NCI-H1417 (cell line): ENCODE measurements at regions not wholly inside any gene's neighbourhood (a gene's known extent, or its start where the extent isn't known, plus 50 kb on each side); places are given as distances from the start of the nearest gene placed in this dataset.
"Not testable (repeated sequence)": the region's sequence is repeated elsewhere in the genome, so short reads cannot be mapped to it uniquely, and the experiment has no call there.

Source experiments
- DNase-seq, 3 experiments: peaks; one replicate each; lab custom pipeline; 2025; lab: John Stamatoyannopoulos, UW

GRCh38 chr6:156688620-156688971 lies 88.6 kb upstream of the ARID1B start:
- DNase-seq, result no peak

DNA sequence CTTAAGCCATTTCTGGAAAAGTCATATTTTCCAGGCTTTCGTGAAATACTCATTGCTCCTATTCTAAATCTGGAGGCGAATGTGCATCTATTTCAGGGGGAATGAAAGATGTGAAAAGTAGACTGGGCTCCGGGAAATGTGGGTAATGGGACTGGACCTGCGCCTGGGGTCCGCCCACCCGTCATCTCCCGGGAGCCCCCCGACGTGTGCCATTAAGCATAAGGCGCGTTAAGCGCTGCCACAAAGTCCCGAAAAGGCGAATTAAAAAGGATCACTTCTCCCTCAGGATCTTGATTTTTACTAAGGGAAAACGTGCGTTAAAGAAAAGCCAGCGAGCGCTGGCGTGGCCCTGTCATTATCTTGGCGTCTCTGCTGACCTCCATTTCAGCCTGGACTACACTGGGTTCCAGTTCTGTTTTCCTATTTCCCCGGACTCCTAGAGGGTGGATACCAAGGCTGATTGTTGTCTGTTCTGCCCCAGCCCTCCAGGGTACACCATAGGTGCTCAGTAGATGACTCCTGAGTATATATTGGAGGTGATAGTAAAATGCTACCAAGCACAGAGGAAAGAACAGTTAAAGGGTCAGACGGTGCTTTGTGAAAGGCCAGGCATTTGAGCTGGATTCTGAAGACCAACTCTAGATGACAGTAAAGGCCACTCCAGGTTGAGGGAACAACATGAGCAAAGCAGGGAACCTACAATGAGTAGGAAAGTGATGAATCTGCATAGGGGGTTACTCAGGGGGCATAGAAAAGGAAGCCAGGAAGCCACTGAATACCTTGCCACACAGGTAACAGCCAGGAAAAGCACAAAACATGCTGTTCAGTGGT lies 89.2 kb upstream of the ARID1B start:
- peak; percentile 30 to 90 (median 88) for DNase-seq

GRCh38 chr6:156686995-156687788 lies 90.0 kb upstream of the ARID1B start:
- peak; percentile 88 to 96 (median 95) for DNase-seq

- peak; percentile 71 to 96 (median 93) for DNase-seq
These were observed 90.7 kb upstream of the ARID1B start for GRCh38 chr6:156686301-156686994.

GRCh38 chr6:156685823-156686222 lies 91.4 kb upstream of the ARID1B start:
- DNase-seq, result peak in 1 of 3 experiments; percentile 35

DNA sequence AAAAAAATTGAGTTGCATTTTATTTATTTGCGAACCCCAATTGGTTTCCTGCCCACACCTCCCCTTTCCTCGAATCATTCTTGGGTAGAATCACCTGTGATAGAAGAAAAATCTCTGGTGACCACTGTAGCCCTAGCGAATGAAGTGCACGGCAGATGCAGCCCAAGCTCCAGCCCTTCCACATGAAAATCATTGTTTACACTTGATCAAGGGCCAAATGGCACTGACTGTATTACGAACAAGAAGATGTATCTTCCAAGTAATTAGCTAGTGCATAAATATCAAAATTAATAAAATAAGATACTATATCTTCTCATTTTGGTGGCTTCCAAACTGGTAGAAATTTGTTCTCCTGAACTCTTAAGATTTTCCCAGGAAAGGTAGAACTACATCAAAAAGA lies 93.4 kb upstream of the ARID1B start:
- DNase-seq, result no peak

- DNase-seq, result no peak
These were observed 100.5 kb upstream of the ARID1B start for GRCh38 chr6:156676721-156677120.

- no peak for DNase-seq
These were observed 103.0 kb upstream of the ARID1B start for GRCh38 chr6:156674197-156674596.

DNA sequence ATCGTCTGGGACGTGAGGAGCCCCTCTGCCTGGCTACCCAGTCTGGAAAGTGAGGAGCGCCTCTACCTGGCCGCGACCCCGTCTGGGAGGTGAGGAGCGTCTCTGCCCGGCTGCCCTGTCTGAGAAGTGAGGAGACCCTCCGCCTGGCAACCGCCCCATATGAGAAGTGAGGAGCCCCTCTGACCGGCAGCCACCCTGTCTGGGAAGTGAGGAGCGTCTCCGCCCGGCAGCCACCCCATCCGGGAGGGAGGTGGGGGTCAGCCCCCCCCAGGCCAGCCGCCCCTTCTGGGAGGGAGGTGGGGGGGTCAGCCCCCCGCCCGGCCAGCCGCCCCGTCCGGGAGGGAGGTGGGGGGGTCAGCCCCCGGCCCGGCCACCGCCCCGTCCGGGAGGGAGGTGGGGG lies 107.1 kb upstream of the ARID1B start:
- DNase-seq, result not testable (repeated sequence)

DNA sequence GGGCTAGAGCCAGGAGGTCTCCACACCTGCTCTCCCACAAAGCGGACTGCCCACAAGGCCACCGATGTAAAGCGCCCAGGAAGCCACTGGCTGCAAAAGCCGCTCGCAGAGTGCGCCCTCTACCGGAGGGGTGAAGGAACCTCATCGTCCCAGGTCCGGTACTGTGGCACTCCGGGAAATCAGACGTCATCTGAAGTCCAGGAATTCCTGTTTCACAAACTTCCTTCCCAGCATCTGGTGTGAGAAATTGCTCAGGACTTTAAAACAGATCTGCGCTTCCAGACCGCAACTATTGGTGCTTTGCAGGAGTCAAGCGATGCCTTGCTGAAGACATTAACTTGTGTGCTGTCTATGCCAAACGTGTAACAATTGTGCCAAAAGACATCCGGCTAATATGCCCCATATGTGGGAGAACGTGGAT lies 115.1 kb upstream of the ARID1B start:
- no peak for DNase-seq

GRCh38 chr6:156660389-156660788 lies 116.8 kb upstream of the ARID1B start:
- no peak for DNase-seq

- no peak for DNase-seq
These were observed 117.4 kb upstream of the ARID1B start for GRCh38 chr6:156659822-156660198.

GRCh38 chr6:156658966-156659821 lies 118.0 kb upstream of the ARID1B start:
- DNase-seq, result no peak

GRCh38 chr6:156658186-156658965 lies 118.8 kb upstream of the ARID1B start:
- no peak for DNase-seq

DNA sequence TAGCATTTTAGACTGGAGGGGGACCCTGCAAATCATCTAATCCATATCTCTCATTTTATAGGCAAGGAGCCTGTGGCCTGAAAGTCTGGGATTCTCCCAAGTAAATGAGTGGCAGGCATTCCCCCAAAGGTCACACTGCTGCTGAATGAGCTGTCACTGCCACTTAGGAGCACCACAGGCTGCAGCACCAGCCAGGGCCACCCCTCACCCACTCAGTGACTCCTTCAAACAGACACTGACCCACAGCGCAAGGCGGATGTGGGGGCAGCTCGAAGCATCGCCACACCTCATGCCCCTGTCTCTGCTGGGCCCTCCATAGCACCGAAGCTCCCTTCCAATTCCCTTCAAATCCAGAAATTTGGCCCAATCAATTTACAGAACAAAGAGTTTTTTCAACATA lies 119.9 kb upstream of the ARID1B start:
- no peak for DNase-seq

- no peak for DNase-seq
These were observed 122.0 kb upstream of the ARID1B start for GRCh38 chr6:156654919-156655918.

- no peak for DNase-seq
These were observed 124.9 kb upstream of the ARID1B start for GRCh38 chr6:156652231-156652750.

DNA sequence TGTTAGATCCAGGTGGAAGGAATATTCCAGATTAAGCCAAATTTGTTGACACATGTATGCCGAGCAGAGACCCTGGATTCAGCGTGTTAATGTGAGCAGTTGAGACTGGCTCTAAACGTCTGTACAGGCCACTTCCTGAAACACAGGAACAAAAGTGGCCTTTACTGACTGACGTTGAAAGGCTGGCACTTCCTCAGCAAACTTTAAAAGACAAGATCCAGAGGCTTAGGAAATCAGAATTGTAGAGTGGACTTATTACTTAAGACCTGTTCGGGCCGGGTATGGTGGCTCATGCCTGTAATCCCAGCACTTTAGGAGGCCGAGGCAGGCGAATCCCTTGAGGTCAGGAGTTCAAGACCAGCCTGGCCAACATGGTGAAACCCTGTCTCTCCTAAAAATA lies 125.7 kb upstream of the ARID1B start:
- no peak for DNase-seq

DNA sequence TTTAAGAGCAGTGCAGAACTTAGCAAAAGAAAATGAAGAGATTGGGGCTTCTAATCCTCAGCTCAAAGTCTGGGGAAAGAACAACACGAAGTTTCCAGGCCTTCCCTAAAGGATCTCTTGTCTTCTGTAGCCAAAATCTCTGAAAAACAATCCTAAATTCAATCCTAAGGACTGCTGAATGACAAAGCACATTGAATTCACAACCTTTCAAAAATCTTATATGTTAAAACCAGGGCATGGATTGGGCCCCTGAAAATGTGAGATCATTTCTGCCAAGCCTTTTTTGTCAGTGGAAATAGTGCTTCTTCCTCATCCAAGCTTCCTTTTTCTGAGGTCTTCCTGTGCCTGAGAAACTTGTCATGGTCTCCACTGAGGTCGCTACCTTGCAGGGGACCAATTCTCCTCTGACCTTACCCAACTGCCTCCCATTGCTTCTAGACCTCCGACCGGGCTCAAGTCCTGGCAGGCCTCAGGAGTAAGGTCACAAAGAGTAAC lies 126.2 kb upstream of the ARID1B start:
- no peak for DNase-seq
